Stimulated activated CD8-positive, alpha-beta memory T cell treated with anti-CD3 and anti-CD28 coated beads, Interleukin-2, amount 100 ng/mL, for 1 hour (primary cell): ENCODE measurements at regions not wholly inside any gene's neighbourhood (a gene's known extent, or its start where the extent isn't known, plus 50 kb on each side); places are given as distances from the start of the nearest gene placed in this dataset.
"Not testable (repeated sequence)": the region's sequence is repeated elsewhere in the genome, so short reads cannot be mapped to it uniquely, and the experiment has no call there.

Experiments
- DNase-seq, 2 donors: peaks; one replicate each; pipeline ENCODE4 v3.0.0-alpha.2; 2020; ENCODE audit warnings: low read depth in 2 of 2

GRCh38 chr15:77839970-77840905, 207.5 kb upstream of the LINGO1 start:
- DNase-seq = no peak

GRCh38 chr15:77839456-77839855, 206.7 kb upstream of the LINGO1 start:
- DNase-seq = no peak

- DNase-seq = no peak
Observed at GRCh38 chr15:77838595-77838994, 205.9 kb upstream of the LINGO1 start.

- no peak for DNase-seq
Observed at GRCh38 chr15:77838061-77838460, 205.3 kb upstream of the LINGO1 start.

- DNase-seq = no peak
Observed at GRCh38 chr15:77837649-77838025, 204.9 kb upstream of the LINGO1 start.

GRCh38 chr15:77836906-77837648, 204.4 kb upstream of the LINGO1 start:
- DNase-seq = no peak

GRCh38 chr15:77836121-77836692, 203.5 kb upstream of the LINGO1 start:
- no peak for DNase-seq

- no peak for DNase-seq
Observed at GRCh38 chr15:77834276-77834990, 201.7 kb upstream of the LINGO1 start.

GRCh38 chr15:77832874-77833273, 200.2 kb upstream of the LINGO1 start:
- no peak for DNase-seq

GRCh38 chr15:77831986-77832385, 199.3 kb upstream of the LINGO1 start:
- DNase-seq = no peak

GRCh38 chr15:77830051-77830468, 197.3 kb upstream of the LINGO1 start:
- DNase-seq = no peak

- DNase-seq = not testable (repeated sequence)
Observed at GRCh38 chr15:77829331-77829730, 196.6 kb upstream of the LINGO1 start.

- no peak for DNase-seq
Observed at GRCh38 chr15:77827860-77828259, 195.1 kb upstream of the LINGO1 start.

- DNase-seq = no peak
Observed at GRCh38 chr15:77826006-77826695, 193.4 kb upstream of the LINGO1 start.

- no peak for DNase-seq
Observed at GRCh38 chr15:77825546-77825945, 192.8 kb upstream of the LINGO1 start.

- no peak for DNase-seq
Observed at GRCh38 chr15:77825252-77825542, 192.5 kb upstream of the LINGO1 start.

GRCh38 chr15:77824361-77825251, 191.9 kb upstream of the LINGO1 start:
- no peak for DNase-seq

GRCh38 chr15:77823736-77824135, 191.0 kb upstream of the LINGO1 start:
- no peak for DNase-seq

- no peak for DNase-seq
Observed at GRCh38 chr15:77822631-77823230, 190.0 kb upstream of the LINGO1 start.

GRCh38 chr15:77821959-77822256, 189.2 kb upstream of the LINGO1 start:
- no peak for DNase-seq
